Left lung (tissue), 4 donors: ENCODE measurements at regions not wholly inside any gene's neighbourhood (a gene's known extent, or its start where the extent isn't known, plus 50 kb on each side); places are given as distances from the start of the nearest gene placed in this dataset.

ENCODE experiments used
- ATAC-seq: fragments of 200-7000 bp; cut with Tn5 transposase; one replicate; pipeline ENCODE4 v1.9.1; 2020; ENCODE audit warnings: moderate library complexity
- DNase-seq, 4 donors: peaks; one replicate each; pipeline ENCODE4 v3.0.0-alpha.2; 2013 to 2020
- H3K27ac ChIP-seq, 2 donors: fragments of 200-600 bp; sonication (generic) in 1 of 2; one replicate each; pipeline versions ENCODE4 v1.5.0 to v1.8.0; 2020 to 2021
- H3K27me3 ChIP-seq, 2 donors: fragments of 200-600 bp; sonication (generic) in 1 of 2; one replicate each; pipeline versions ENCODE4 v1.5.0 to v1.8.0; 2020 to 2021
- H3K36me3 ChIP-seq, 2 donors: fragments of 200-600 bp; sonication (generic) in 1 of 2; one replicate each; pipeline versions ENCODE4 v1.5.0 to v1.8.0; 2020 to 2021
- H3K4me1 ChIP-seq, 2 donors: fragments of 200-600 bp; one replicate each; pipeline ENCODE4 v1.8.0; 2021
- H3K4me3 ChIP-seq, 2 donors: fragments of 200-600 bp; sonication (generic) in 1 of 2; one replicate each; pipeline versions ENCODE4 v1.5.0 to v1.8.0; 2020 to 2021; ENCODE audit warnings: mild to moderate bottlenecking in 1 of 2
- H3K9me3 ChIP-seq, 2 donors: fragments of 200-600 bp; sonication (generic) in 1 of 2; one replicate each; pipeline versions ENCODE4 v1.5.0 to v1.8.0; 2020 to 2021
- intact Hi-C, 2 donors: fragments of 100-400 bp; cut with DNase I; formaldehyde crosslinking; loops; one replicate each; pipeline versions ENCODE4 v1.11.2 to v1.14.2; 2022
- TF ChIP-seq, protein P1 (sequence below), 2 donors: fragments of 200-600 bp; sonication (generic) in 1 of 2; IDR thresholded peaks; one replicate each; pipeline versions ENCODE4 v1.5.0 to v1.8.0; 2021; ENCODE audit warnings: antibody characterized with exemption in 2 of 2
- donor health status: DM: no; HTN: yes; CAD: no.
- donor health status: DM: no; HTN: no; CAD: no.

DNA sequence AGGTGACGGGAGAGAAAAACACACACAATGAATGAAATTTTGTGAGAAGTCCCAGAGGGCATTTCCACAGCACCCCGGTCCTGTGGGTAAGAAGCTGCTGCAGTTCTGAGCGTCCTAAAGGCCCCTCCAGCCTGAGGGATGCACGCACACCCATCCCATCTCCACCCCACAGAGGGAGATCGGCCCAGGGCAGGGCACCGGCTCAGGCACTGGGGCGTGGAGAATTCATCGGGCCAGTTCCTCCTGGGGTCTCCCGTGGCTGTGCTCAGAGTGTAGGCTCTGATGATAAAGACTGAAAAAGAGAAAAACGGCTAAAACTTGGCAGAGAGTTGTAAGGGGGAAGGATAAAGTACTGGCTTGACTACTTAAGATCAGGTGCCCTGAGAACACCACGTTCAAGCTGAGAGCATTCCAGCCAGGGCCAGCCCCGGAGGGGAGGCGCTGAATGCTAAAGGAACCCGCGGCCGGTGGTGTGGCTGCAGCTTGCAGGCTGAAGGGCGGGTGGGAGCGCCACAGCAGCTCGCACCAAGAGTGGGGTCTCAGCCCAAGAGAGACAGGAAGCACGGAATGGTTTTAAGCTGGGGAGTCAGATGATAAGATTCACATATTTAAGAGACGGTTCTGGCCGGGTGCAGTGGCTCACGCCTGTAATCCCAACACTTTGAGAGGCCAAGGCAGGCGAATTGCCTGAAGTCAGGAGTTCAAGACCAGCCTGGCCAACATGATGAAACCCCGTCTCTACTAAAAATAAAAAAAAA lies 121.9 kb upstream of the SPACA7 start:
- Histone ChIP-seq H3K4me3 (no peak overlapping the region), H3K9me3 (no peaks in the 10 kb centered on the region), H3K27ac (no peak overlapping the region), H3K36me3 (no peaks in the 10 kb centered on the region), H3K4me1 (no peaks in the 10 kb centered on the region), H3K27me3 (peaks cover 0 to 56% of the 10 kb centered on the region in 2 donors)
- intact Hi-C loops: no loop called here
- ATAC-seq: no peak
- TF ChIP-seq, protein P1, sequence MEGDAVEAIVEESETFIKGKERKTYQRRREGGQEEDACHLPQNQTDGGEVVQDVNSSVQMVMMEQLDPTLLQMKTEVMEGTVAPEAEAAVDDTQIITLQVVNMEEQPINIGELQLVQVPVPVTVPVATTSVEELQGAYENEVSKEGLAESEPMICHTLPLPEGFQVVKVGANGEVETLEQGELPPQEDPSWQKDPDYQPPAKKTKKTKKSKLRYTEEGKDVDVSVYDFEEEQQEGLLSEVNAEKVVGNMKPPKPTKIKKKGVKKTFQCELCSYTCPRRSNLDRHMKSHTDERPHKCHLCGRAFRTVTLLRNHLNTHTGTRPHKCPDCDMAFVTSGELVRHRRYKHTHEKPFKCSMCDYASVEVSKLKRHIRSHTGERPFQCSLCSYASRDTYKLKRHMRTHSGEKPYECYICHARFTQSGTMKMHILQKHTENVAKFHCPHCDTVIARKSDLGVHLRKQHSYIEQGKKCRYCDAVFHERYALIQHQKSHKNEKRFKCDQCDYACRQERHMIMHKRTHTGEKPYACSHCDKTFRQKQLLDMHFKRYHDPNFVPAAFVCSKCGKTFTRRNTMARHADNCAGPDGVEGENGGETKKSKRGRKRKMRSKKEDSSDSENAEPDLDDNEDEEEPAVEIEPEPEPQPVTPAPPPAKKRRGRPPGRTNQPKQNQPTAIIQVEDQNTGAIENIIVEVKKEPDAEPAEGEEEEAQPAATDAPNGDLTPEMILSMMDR (IDR thresholded peaks at IDR 0.05): no peak
- DNase-seq: peak in 1 of 4 donors; percentile 9

GRCh38 chr13:112254900-112255299 lies 121.3 kb upstream of the SPACA7 start:
- Histone ChIP-seq H3K9me3 (no peaks in the 10 kb centered on the region), H3K36me3 (no peaks in the 10 kb centered on the region), H3K27ac (no peak overlapping the region), H3K27me3 (peaks cover 0 to 49% of the 10 kb centered on the region in 2 donors), H3K4me1 (no peaks in the 10 kb centered on the region), H3K4me3 (no peak overlapping the region)
- TF ChIP-seq, protein P1 (IDR thresholded peaks at IDR 0.05): no peak
- intact Hi-C loops: no loop called here
- DNase-seq: no peak
- ATAC-seq: no peak

DNA sequence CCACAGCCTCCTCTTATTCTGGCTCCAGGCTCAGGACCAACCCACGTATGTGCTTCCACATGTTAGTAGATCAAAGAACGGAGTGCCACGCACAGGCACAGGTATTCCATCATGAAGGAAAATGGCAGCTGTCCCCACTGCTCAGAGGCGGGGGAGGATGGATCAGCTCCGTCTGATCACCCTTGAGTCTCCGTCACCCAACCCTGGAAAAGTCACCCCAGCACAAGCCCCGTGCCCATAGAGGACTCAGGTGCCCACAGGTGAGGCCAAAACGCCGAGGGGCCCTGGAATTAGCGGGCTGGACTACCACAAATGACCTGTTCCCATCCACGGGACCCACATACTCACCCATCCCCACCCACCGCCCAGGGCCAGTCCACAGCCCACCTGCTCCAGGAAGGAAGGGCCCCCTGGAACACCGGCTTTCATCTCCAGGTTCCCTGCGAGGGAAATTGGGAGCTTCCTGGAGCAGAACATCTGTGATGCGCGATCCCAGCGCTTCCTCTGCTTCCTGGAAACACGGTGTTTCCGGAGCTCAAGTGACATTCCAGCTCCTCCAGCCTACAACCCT lies 120.5 kb upstream of the SPACA7 start:
- peak in 1 of 4 donors; percentile 55 for DNase-seq
- intact Hi-C loops: no loop called here

GRCh38 chr13:112256716-112257494 lies 119.2 kb upstream of the SPACA7 start:
- ATAC-seq (no peak), DNase-seq (peak in 1 of 4 donors; percentile 47)
- intact Hi-C loops: no loop called here
- Histone ChIP-seq H3K4me1 (no peaks in the 10 kb centered on the region), H3K27ac (no peak overlapping the region), H3K27me3 (peaks cover 0 to 43% of the 10 kb centered on the region in 2 donors), H3K4me3 (no peak overlapping the region), H3K9me3 (no peaks in the 10 kb centered on the region), H3K36me3 (no peaks in the 10 kb centered on the region)
- TF ChIP-seq, protein P1 (IDR thresholded peaks at IDR 0.05): no peak

More for the DNA sequence above, 120.5 kb upstream of the SPACA7 start:
- Histone ChIP-seq H3K36me3 (no peaks in the 10 kb centered on the region), H3K27ac (no peak overlapping the region), H3K4me3 (no peak overlapping the region), H3K9me3 (no peaks in the 10 kb centered on the region), H3K4me1 (no peaks in the 10 kb centered on the region), H3K27me3 (peaks cover 0 to 50% of the 10 kb centered on the region in 2 donors)
- no peak for ATAC-seq
- TF ChIP-seq, protein P1 (IDR thresholded peaks at IDR 0.05): no peak

GRCh38 chr13:112259511-112259910 lies 116.6 kb upstream of the SPACA7 start:
- Histone ChIP-seq H3K4me1 (no peaks in the 10 kb centered on the region), H3K27ac (no peak overlapping the region), H3K9me3 (peaks cover 0 to 2% of the 10 kb centered on the region in 2 donors), H3K36me3 (no peaks in the 10 kb centered on the region), H3K4me3 (no peak overlapping the region), H3K27me3 (peaks cover 0 to 20% of the 10 kb centered on the region in 2 donors)
- TF ChIP-seq, protein P1 (IDR thresholded peaks at IDR 0.05): no peak
- no peak for DNase-seq
- ATAC-seq: no peak
- intact Hi-C loops: no loop called here
